Activated CD4-positive, alpha-beta T cell treated with anti-CD3 and anti-CD28 coated beads for 48 hours (primary cell): ENCODE measurements at regions not wholly inside any gene's neighbourhood (a gene's known extent, or its start where the extent isn't known, plus 50 kb on each side); places are given as distances from the start of the nearest gene placed in this dataset.

ENCODE experiments used
- DNase-seq: peaks from one replicate; pipeline ENCODE4 v3.0.0-alpha.2; 2020

GRCh38 chr2:16328521-16329190, 337.0 kb downstream of the CYRIA start:
- no peak for DNase-seq

- no peak for DNase-seq
These were observed 338.3 kb downstream of the CYRIA start for GRCh38 chr2:16327326-16327725.

- no peak for DNase-seq
These were observed 338.8 kb downstream of the CYRIA start for GRCh38 chr2:16326711-16327300.

GRCh38 chr2:16325976-16326510, 339.6 kb downstream of the CYRIA start:
- no peak for DNase-seq

- no peak for DNase-seq
These were observed 340.3 kb downstream of the CYRIA start for GRCh38 chr2:16325016-16325975.

GRCh38 chr2:16324544-16324937, 341.1 kb downstream of the CYRIA start:
- no peak for DNase-seq

GRCh38 chr2:16323551-16324543, 341.8 kb downstream of the CYRIA start:
- no peak for DNase-seq

- no peak for DNase-seq
These were observed 342.5 kb downstream of the CYRIA start for GRCh38 chr2:16323126-16323520.

GRCh38 chr2:16322308-16323125, 343.1 kb downstream of the CYRIA start:
- no peak for DNase-seq

- no peak for DNase-seq
These were observed 343.8 kb downstream of the CYRIA start for GRCh38 chr2:16321872-16322271.

- DNase-seq = no peak
These were observed 344.4 kb downstream of the CYRIA start for GRCh38 chr2:16321256-16321655.

- DNase-seq = no peak
These were observed 344.9 kb downstream of the CYRIA start for GRCh38 chr2:16320716-16321115.

- DNase-seq = no peak
These were observed 346.0 kb downstream of the CYRIA start for GRCh38 chr2:16319551-16320121.

- DNase-seq = no peak
These were observed 347.0 kb downstream of the CYRIA start for GRCh38 chr2:16318474-16319195.

GRCh38 chr2:16318051-16318450, 347.6 kb downstream of the CYRIA start:
- no peak for DNase-seq

GRCh38 chr2:16317211-16317830, 348.3 kb downstream of the CYRIA start:
- no peak for DNase-seq

- DNase-seq = no peak
These were observed 349.0 kb downstream of the CYRIA start for GRCh38 chr2:16316456-16317210.

- no peak for DNase-seq
These were observed 349.7 kb downstream of the CYRIA start for GRCh38 chr2:16315908-16316307.

- DNase-seq = no peak
These were observed 350.2 kb downstream of the CYRIA start for GRCh38 chr2:16315458-16315835.
